A549 (cell line): ENCODE measurements at regions not wholly inside any gene's neighbourhood (a gene's known extent, or its start where the extent isn't known, plus 50 kb on each side); places are given as distances from the start of the nearest gene placed in this dataset.

ENCODE experiments used
- CHD4 ChIP-seq: fragments of 200-600 bp; sonication (generic); IDR thresholded peaks from 2 replicates; pipeline ENCODE4 v1.6.1; 2016; ENCODE audit warnings: antibody characterized with exemption, mild to moderate bottlenecking, borderline replicate concordance
- CTCF ChIP-seq: fragments of >200 bp; sonication (Bioruptor Twin); formaldehyde crosslinking; IDR thresholded peaks from 3 replicates; pipeline ENCODE4 v1.5.1; 2016
- E2F6 ChIP-seq: IDR thresholded peaks from 2 replicates; pipeline ENCODE4 v1.6.1; 2012; ENCODE audit warnings: low read depth, borderline replicate concordance
- EP300 ChIP-seq, 2 experiments: fragments of >200 bp; sonication (Bioruptor Twin); formaldehyde crosslinking; IDR thresholded peaks; 2 replicates in 1 of 2; 3 replicates in 1 of 2; pipeline ENCODE4 v1.6.1; 2016 to 2017
- ESRRA ChIP-seq: fragments of 150-350 bp; IDR thresholded peaks from 2 replicates; pipeline ENCODE4 v1.6.1; 2014; ENCODE audit warnings: mild to moderate bottlenecking, low read length, borderline replicate concordance
- JUN ChIP-seq, 2 experiments: fragments of >200 bp; sonication (Bioruptor Twin); formaldehyde crosslinking; IDR thresholded peaks; 2 replicates in 1 of 2; 3 replicates in 1 of 2; pipeline ENCODE4 v1.6.1; 2016 to 2017
- KDM1A ChIP-seq: fragments of 200-600 bp; sonication (generic); IDR thresholded peaks from 2 replicates; pipeline ENCODE4 v1.6.1; 2016; ENCODE audit warnings: low read depth, mild to moderate bottlenecking
- POLR2AphosphoS2 ChIP-seq: conservative IDR thresholded peaks from 2 replicates; pipeline ENCODE4 v1.6.1; 2012; ENCODE audit warnings: low read length, improper control_type of control experiment, inconsistent platforms
- REST ChIP-seq: fragments of 200-600 bp; sonication (generic); IDR thresholded peaks from 2 replicates; pipeline ENCODE4 v1.6.1; 2016; ENCODE audit warnings: antibody characterized with exemption, mild to moderate bottlenecking, moderate library complexity
- RFX5 ChIP-seq: fragments of 450-650 bp; IDR thresholded peaks from 2 replicates; pipeline ENCODE4 v1.7.1; 2014; ENCODE audit warnings: antibody characterized with exemption, mild to moderate bottlenecking, moderate library complexity
- RNF2 ChIP-seq: fragments of 200-600 bp; sonication (generic); IDR thresholded peaks from 2 replicates; pipeline ENCODE4 v1.6.1; 2016; ENCODE audit warnings: low read depth, mild to moderate bottlenecking, antibody characterized with exemption, moderate library complexity, borderline replicate concordance
- ZC3H11A ChIP-seq: fragments of 450-650 bp; IDR thresholded peaks from 2 replicates; pipeline ENCODE4 v1.6.1; 2014; ENCODE audit warnings: antibody characterized with exemption, mild to moderate bottlenecking
- ZSCAN20 ChIP-seq: fragments of 250-450 bp; sonication (Bioruptor Pico); IDR thresholded peaks from 2 replicates; pipeline ENCODE4 v1.8.0; 2022; ENCODE audit warnings: mild to moderate bottlenecking, moderate library complexity

GRCh38 chr3:14299767-14300166, 102.6 kb upstream of the SLC6A6 start:
- TF ChIP-seq POLR2AphosphoS2 = no peak
- TF ChIP-seq CHD4 = no peak
- TF ChIP-seq CTCF = no peak
- no peak for TF ChIP-seq ZC3H11A
- no peak for TF ChIP-seq E2F6
- TF ChIP-seq KDM1A = no peak
- no peak for TF ChIP-seq EP300 (IDR thresholded peaks at IDR 0.05)
- TF ChIP-seq JUN (IDR thresholded peaks at IDR 0.05) = no peak
- no peak for TF ChIP-seq ZSCAN20 (CRISPR knock-in tag)
- TF ChIP-seq RFX5 = no peak
- no peak for TF ChIP-seq ESRRA
- TF ChIP-seq REST = no peak
- no peak for TF ChIP-seq RNF2
